ENCODE measurements at regions not wholly inside any gene's neighbourhood (a gene's known extent, or its start where the extent isn't known, plus 50 kb on each side); places are given as distances from the start of the nearest gene placed in this dataset.

- no peak overlapping the region for H2BK12ac ChIP-seq (ENCODE audit: low read depth, low read length)
- no peaks in the 10 kb centered on the region for H3K9me3 ChIP-seq (ENCODE audit: insufficient read depth in 2 of 2, low read depth in 1 of 2, low read length in 1 of 2)
- DNase-seq (ENCODE audit: low read depth in 1 of 2, low spot score in 2 of 2) (no peak), FAIRE-seq (no peak)
- 0 out of 2 replicates have a peak overlapping the region, but pooled peaks have one; percentile 70 for H2AFZ ChIP-seq (ENCODE audit: low read length)
- 74% methylated on average over 3 of the region's 3 CpGs; no CpG with 5 or more reads in 1 of the 2 experiments for WGBS, 2 experiments (ENCODE audit: extremely low coverage in 1 of 2, insufficient coverage in 1 of 2, insufficient read length in 1 of 2, insufficient replicate concordance in 2 of 2, low coverage in 1 of 2, low lambda C conversion rate in 2 of 2, missing lambda C conversion rate in 1 of 2)
- H2BK20ac ChIP-seq (ENCODE audit: low read length): no peak overlapping the region
- no peaks in the 10 kb centered on the region for H3K79me2 ChIP-seq (ENCODE audit: control insufficient read depth in 1 of 2, insufficient read depth in 2 of 2, low read length in 2 of 2)
- H3K4ac ChIP-seq (replicated peaks; ENCODE audit: insufficient read length, low read depth, low read length): no peak overlapping the region
- H3K14ac ChIP-seq (ENCODE audit: insufficient read length): no peak overlapping the region
- H2BK5ac ChIP-seq (ENCODE audit: low read depth, low read length): no peak overlapping the region
- H4K91ac ChIP-seq (replicated peaks; ENCODE audit: insufficient read length, low read length): no peak overlapping the region
- no peak overlapping the region for H2BK120ac ChIP-seq (replicated peaks; ENCODE audit: low read depth, low read length)
- H3K9ac ChIP-seq (replicated peaks in 1 of 4; ENCODE audit: extremely low read depth in 1 of 4, low read depth in 3 of 4, low read length in 3 of 4): no peak overlapping the region
- TF ChIP-seq TAF1 (IDR thresholded peaks at IDR 0.05; ENCODE audit: low read depth, low read length) (no peak), MAX (IDR thresholded peaks at IDR 0.05) (no peak), RNF2 (IDR thresholded peaks at IDR 0.05; ENCODE audit: borderline replicate concordance, low read depth, low read length, missing control alignments, poor library complexity, severe bottlenecking) (no peak)
- no peaks in the 10 kb centered on the region for H3K27me3 ChIP-seq (replicated peaks in 1 of 4; ENCODE audit: control insufficient read depth in 3 of 4, extremely low read depth in 1 of 4, insufficient read depth in 3 of 4, low read length in 3 of 4)
- H2BK15ac ChIP-seq (ENCODE audit: low read length): no peak overlapping the region
- no peaks in the 10 kb centered on the region for H3K36me3 ChIP-seq (ENCODE audit: control insufficient read depth in 2 of 4, insufficient read depth in 4 of 4, low read length in 3 of 4)
- no peaks in the 10 kb centered on the region for H4K20me1 ChIP-seq (replicated peaks in 1 of 2; ENCODE audit: control insufficient read depth in 1 of 2, insufficient read depth in 2 of 2, low read length in 2 of 2)
- no peak overlapping the region for H3K4me3 ChIP-seq (ENCODE audit: extremely low read depth in 1 of 4, insufficient read depth in 2 of 4, low read depth in 3 of 4, low read length in 4 of 4)
- no peak overlapping the region for H4K8ac ChIP-seq (ENCODE audit: extremely low read depth, insufficient read depth, low read length)
- H4K5ac ChIP-seq (ENCODE audit: insufficient read length, low read depth, low read length): no peak overlapping the region
- no peaks in the 10 kb centered on the region for H3K4me1 ChIP-seq (replicated peaks in 1 of 4; ENCODE audit: control insufficient read depth in 3 of 4, insufficient read depth in 4 of 4, low read length in 3 of 4)
- H3K18ac ChIP-seq (ENCODE audit: extremely low read depth, low read length): no peak overlapping the region
- no peaks in the 10 kb centered on the region for H3K23me2 ChIP-seq (ENCODE audit: low read depth, low read length)
- ChIA-PET POLR2A (ENCODE audit: partially characterized antibody) (no interaction called here), CTCF (ENCODE audit: partially characterized antibody) (no interaction called here)
- no peak overlapping the region for H3K27ac ChIP-seq (ENCODE audit: low read depth, low read length)
- H2AK5ac ChIP-seq (ENCODE audit: low read depth, low read length): no peak overlapping the region
- no peak overlapping the region for H3K4me2 ChIP-seq (ENCODE audit: insufficient read depth in 1 of 2, low read depth in 2 of 2, low read length in 2 of 2)
- H3K56ac ChIP-seq (replicated peaks; ENCODE audit: insufficient read length, low read depth, low read length): no peak overlapping the region
- H3K23ac ChIP-seq (ENCODE audit: insufficient read length): no peak overlapping the region
- no peaks in the 10 kb centered on the region for H3K79me1 ChIP-seq (ENCODE audit: low read depth, low read length)
Measured at GRCh38 chr10:43737003-43737402, 88.3 kb upstream of the ZNF32 start.

All from H1 (cell line).